ENCODE measurements at regions not wholly inside any gene's neighbourhood (a gene's known extent, or its start where the extent isn't known, plus 50 kb on each side); places are given as distances from the start of the nearest gene placed in this dataset.

DNA sequence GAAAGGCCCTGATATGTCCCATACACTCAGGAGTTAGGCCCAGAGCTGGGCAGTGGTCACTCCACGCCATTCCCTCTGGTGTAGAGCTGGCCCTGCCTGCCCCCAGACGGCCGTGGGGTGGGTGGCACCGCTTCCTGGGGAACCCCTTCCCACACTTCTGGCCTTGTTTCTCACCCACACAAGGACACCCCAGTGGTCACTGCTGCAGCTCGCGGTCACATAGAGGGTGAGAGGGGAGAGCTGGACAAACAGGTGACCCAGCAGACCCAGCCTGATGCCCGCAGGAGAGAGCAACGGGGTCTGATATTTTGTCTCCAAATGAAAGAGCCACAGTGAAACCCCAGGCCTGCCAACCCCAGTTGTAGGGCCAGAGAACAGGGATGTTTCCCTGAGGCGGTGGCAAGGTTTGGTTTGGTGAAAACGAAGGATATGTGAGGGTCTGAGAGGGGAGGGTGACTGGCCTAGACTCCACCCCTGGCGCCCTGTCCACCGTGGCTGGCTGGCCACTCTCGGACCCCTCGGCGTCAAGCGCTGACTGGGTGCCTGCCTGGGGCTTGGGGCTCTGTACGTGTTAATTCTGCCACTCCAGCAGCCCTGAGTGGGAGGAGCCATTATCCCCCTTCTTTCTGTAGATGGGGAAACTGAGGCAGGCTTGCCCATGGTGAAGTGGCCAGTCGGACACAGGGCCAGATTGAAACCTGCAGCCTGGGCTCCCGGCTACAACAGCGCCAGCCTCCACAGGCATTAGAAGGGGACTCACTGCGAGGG lies 71.0 kb upstream of the PPARA start:
- no peak overlapping the region for H3K23ac ChIP-seq (ENCODE audit: insufficient read length, low read depth, low read length)
- peaks cover 24% of the 10 kb centered on the region; the same call in 1 of the 2 replicates for H3K79me2 ChIP-seq (ENCODE audit: insufficient read depth, low read length)
- Mint-ChIP-seq H3K9me3 (no peaks in the 10 kb centered on the region), H3K27ac (no peak overlapping the region; a peak in 1 of 7 replicates), H3K27me3 (ENCODE audit: low read depth) (peaks cover 12% of the 10 kb centered on the region), H3K4me1 (peaks cover 13 to 32% of the 10 kb centered on the region in 2 experiments), H3K4me3 (no peak overlapping the region), H3K36me3 (ENCODE audit: insufficient read depth in 1 of 3, low read depth in 3 of 3) (no peaks in the 10 kb centered on the region)
- TF ChIP-seq, protein P1, sequence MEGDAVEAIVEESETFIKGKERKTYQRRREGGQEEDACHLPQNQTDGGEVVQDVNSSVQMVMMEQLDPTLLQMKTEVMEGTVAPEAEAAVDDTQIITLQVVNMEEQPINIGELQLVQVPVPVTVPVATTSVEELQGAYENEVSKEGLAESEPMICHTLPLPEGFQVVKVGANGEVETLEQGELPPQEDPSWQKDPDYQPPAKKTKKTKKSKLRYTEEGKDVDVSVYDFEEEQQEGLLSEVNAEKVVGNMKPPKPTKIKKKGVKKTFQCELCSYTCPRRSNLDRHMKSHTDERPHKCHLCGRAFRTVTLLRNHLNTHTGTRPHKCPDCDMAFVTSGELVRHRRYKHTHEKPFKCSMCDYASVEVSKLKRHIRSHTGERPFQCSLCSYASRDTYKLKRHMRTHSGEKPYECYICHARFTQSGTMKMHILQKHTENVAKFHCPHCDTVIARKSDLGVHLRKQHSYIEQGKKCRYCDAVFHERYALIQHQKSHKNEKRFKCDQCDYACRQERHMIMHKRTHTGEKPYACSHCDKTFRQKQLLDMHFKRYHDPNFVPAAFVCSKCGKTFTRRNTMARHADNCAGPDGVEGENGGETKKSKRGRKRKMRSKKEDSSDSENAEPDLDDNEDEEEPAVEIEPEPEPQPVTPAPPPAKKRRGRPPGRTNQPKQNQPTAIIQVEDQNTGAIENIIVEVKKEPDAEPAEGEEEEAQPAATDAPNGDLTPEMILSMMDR (conservative IDR thresholded peaks at IDR 0.05) = no peak
- no peak overlapping the region; the same call in 1 of the 2 replicates for H3K4ac ChIP-seq (ENCODE audit: low read depth, low read length)
- DNase-seq = no peak
- no peak overlapping the region for H2BK20ac ChIP-seq (ENCODE audit: low read depth, low read length, poor library complexity, severe bottlenecking)
- H2AFZ ChIP-seq (ENCODE audit: low read length) = no peak overlapping the region
- H2AK5ac ChIP-seq (ENCODE audit: insufficient read length, low read length) = no peak overlapping the region
- no peaks in the 10 kb centered on the region for H4K20me1 ChIP-seq (ENCODE audit: control insufficient read depth, insufficient read depth, insufficient read length)
- WGBS (ENCODE audit: extremely low coverage, insufficient read length, low lambda C conversion rate) = no CpG with 5 or more reads among the region's 21 CpGs
- H2BK12ac ChIP-seq (ENCODE audit: insufficient read length, low read depth, low read length) = no peak overlapping the region
- H4K8ac ChIP-seq (replicated peaks; ENCODE audit: insufficient read length, low read depth, low read length) = no peak overlapping the region
- no peak overlapping the region for H3T11ph ChIP-seq (ENCODE audit: low read length)
- no peak overlapping the region for H2BK120ac ChIP-seq (ENCODE audit: low read depth, low read length, poor library complexity, severe bottlenecking)
- H3K4me2 ChIP-seq (ENCODE audit: insufficient read depth, insufficient read length, low read length) = no peak overlapping the region
- H4K5ac ChIP-seq (ENCODE audit: insufficient read length, low read depth, low read length) = no peak overlapping the region
- no peak overlapping the region for H4K91ac ChIP-seq (ENCODE audit: insufficient read length, low read depth, low read length)
- H2BK15ac ChIP-seq (ENCODE audit: low read depth, low read length) = no peak overlapping the region
- no peak overlapping the region for H3K27ac ChIP-seq (ENCODE audit: insufficient read length, low read depth, low read length)
- H3K79me1 ChIP-seq (ENCODE audit: insufficient read depth, low read depth, low read length, poor library complexity, severe bottlenecking) = no peaks in the 10 kb centered on the region
- H3K9me3 ChIP-seq (ENCODE audit: control insufficient read depth, low read depth, low read length) = no peaks in the 10 kb centered on the region
- H3K56ac ChIP-seq (ENCODE audit: insufficient read length, low read depth, low read length) = no peak overlapping the region
- no peak overlapping the region for H3K9ac ChIP-seq (ENCODE audit: extremely low read depth, insufficient read length, low read length)
- H3K27me3 ChIP-seq (ENCODE audit: insufficient read depth, low read length) = no peaks in the 10 kb centered on the region
- H3K4me1 ChIP-seq (ENCODE audit: insufficient read depth, low read length) = peaks cover 19% of the 10 kb centered on the region
- no peak overlapping the region; the same call in 1 of the 2 replicates for H3K14ac ChIP-seq (ENCODE audit: insufficient read depth, low read length)
- H3K23me2 ChIP-seq (ENCODE audit: insufficient read length, low read depth, low read length, poor library complexity, severe bottlenecking) = no peaks in the 10 kb centered on the region
- H3K18ac ChIP-seq (ENCODE audit: insufficient read length, low read depth, low read length) = no peak overlapping the region
- no peak overlapping the region for H2BK5ac ChIP-seq (ENCODE audit: insufficient read length, low read length)
